ENCODE measurements at regions not wholly inside any gene's neighbourhood (a gene's known extent, or its start where the extent isn't known, plus 50 kb on each side); places are given as distances from the start of the nearest gene placed in this dataset.

DNA sequence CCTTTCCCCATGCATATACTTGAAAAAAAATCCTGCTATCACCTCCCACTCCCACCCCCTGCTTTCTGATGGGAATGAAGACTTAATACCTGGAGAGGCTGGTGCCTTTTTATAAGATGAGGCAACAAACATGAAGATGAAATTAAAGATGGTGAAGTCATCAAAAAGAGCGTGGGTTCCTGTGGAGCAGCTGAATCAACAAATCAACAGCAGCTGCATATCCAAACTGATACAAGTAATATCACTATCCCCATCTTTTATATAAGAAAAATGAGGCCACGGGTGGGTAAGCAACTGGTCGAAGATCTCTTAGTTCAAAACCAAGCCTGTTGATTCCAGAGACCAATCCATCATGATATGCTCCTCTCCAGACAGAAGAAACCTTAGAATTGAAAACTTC, 268.5 kb downstream of the ENC1 start:
- no peak for DNase-seq

- no peak for DNase-seq
These were observed 268.9 kb downstream of the ENC1 start for GRCh38 chr5:74371621-74372020.

GRCh38 chr5:74370168-74370567, 270.4 kb downstream of the ENC1 start:
- no peak for DNase-seq

- no peak for DNase-seq
These were observed 271.4 kb downstream of the ENC1 start for GRCh38 chr5:74369173-74369572.

GRCh38 chr5:74367934-74368333, 272.6 kb downstream of the ENC1 start:
- no peak for DNase-seq

GRCh38 chr5:74367241-74367733, 273.2 kb downstream of the ENC1 start:
- DNase-seq: no peak

DNA sequence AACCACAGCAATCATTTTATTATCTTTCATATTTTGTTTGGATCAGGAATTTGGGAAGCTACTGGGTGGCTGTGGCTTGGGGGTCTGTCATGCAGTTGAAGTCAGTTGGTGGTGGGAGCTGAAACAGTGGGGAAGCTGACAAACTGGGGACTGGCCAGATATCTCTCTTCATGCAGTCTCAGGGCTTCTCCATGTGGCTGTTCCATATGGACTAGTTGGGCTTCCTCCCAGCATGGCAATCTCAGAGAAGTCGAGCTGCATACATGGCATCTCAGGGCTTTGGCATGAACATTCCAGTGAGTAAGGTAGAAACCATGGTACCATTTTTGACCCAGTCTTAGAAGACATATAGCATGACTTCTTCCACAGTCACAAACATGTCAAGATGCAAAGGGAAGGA, 274.8 kb downstream of the ENC1 start:
- DNase-seq: no peak

DNA sequence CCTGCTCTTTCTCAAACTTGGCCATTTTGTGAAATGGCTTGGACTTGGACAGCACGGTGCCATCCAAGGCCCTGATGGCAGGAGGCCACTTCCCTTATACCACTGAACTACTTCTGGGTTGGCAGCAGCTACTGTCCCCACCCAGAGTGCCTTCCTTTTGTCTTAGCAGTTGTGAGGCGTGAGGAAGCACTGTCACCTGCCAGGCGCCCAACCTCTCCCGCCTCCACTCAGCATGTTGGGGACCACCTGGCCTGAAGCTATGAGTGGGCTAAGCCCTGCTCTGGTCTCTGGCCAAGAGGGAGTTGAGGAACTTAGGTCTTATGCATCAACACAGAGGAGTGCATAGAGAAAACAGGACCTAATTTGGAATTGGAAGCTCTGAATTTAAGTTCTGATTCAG, 276.0 kb downstream of the ENC1 start:
- DNase-seq: no peak

DNA sequence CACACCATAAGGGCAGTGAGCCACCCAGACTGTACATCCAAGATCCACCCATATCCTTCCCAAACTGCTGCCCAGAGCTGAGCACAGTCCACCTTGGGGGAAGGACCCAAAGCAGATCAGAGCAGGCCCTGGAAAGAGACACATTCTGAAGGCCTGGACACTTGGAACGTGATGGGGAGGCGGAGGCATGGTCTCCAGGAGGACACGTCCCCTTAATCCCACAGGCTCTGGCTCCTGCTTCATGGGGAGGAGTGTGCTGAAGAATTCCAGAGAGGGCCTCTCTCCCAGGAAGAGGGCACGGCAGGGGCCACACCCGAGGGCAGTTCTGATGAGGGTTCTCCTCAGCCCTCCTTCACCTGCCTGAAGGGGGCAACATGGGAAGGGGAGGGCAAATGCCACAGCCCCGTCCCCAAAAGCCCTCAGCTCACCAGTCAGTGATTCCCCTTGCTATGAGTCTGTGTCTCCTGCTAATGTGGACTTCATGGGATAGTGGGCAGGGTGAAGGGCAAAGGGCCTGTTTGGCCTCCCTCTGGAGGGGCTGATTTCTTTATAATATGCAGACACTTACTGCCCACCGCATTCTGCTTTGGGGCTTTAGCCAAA, 276.8 kb downstream of the ENC1 start:
- no peak for DNase-seq

GRCh38 chr5:74361406-74362358, 278.8 kb downstream of the ENC1 start:
- DNase-seq: no peak

DNA sequence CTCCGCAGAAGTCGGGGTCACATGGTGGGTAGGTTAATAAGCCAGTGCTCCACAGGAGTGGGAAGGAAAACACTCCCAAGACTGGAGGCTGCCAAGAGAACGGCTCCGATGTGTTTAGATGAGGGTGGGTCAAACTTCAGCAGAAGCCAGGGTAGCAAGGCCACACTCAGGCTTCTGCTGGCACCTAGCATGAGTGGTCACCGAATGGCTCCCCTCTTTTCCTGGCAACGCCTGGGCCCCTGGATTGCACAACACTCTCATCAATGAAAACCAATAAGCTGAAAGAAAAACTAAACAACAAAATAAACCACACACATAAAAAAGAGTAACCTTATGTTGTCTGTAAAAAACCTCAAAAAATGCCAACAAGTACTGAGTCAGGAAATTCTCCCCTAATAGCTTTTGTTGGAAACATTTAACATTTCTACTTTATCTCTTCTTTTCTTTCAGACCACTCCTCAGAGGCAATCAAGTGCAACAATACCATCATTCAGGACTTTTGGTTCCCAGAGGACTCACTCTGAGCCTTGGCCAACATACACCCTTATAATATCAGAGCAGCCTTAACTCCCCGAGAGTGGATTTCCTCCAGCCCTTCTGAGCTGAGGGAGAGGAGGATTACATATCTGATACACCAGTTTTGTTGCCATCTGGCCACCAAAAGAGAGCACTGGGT, 279.9 kb downstream of the ENC1 start:
- DNase-seq: no peak

DNA sequence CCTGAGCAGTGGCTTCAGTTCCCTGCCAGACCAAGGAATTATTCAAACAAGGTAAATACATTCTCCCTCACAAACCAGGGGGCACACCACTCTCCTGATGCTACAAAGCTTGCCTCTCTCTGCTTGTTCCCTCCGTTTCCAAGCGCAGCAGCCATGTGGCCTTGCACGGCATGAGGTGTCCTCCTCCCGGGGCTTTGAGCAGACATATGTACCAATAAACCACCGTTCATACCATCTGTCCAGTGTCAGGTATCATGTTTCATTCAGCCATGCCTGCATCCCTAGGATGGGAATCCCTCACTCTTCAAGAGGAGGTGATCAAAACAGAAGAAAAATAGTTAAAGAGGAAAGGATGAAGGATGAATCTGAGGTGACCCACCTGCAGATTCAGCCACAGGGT, 282.7 kb downstream of the ENC1 start:
- no peak for DNase-seq

- no peak for DNase-seq
These were observed 284.4 kb downstream of the ENC1 start for GRCh38 chr5:74356009-74356695.

GRCh38 chr5:74355041-74355824, 285.3 kb downstream of the ENC1 start:
- no peak for DNase-seq

- no peak for DNase-seq
These were observed 288.3 kb downstream of the ENC1 start for GRCh38 chr5:74352256-74352655.

GRCh38 chr5:74342948-74343682, 297.4 kb downstream of the ENC1 start:
- no peak for DNase-seq

DNA sequence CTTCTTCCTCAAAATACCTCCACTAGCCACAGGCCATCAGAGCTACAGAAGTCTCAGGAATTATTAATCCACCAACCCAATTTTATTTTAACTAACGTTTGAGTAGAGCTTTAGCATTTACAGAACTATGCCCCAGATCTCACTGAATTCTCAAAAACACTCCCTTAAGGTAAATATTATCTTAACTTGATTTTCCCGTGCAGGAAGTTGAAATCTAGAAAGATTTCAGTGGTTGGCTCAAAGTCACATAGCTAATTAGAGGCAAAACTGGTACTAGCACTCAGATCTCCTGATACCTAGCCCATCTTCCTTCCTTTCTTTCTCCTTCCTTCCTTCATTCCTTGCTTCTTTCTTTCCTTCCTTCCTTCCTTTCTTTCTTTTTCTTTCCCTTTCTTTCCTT, 298.3 kb downstream of the ENC1 start:
- DNase-seq: no peak

DNA sequence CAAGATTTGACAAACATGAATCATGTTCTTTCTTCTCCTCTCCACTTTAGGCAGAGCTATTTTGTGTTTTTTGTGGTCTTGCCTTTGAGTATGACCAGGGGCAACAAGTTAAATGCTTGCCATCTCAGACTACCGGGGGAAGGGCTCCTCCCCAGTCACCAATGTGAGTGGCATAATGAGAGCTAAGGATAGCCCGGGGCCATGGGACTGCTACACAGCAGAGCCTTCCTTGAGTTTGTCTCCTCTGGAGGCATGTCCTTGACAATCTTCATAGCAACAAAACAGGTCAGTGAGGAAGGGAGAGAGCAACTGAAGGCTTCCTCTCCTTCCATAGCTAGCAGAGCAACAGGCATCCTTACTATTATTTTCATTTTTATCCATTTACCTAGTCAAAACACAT, 299.3 kb downstream of the ENC1 start:
- DNase-seq: no peak

DNA sequence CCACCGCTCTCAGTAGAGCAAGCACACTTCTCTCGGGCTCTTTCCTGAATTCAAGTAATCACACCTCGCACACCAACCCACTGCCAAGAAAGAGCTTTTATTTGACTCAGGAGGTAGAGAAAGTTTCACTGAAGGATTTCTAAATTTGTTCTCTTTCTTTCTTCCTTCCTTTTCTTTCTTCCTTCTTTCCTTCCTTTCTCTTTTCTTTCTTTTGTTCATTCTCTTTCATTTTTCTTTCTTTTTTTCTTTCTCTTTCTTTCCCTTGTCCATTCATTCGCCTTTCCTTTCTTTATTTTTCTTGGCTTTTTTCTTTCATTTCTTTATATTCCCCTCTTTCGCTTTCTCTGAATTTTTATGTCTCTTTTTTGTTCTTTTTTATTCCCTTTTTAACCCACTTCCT, 300.1 kb downstream of the ENC1 start:
- no peak for DNase-seq

DNA sequence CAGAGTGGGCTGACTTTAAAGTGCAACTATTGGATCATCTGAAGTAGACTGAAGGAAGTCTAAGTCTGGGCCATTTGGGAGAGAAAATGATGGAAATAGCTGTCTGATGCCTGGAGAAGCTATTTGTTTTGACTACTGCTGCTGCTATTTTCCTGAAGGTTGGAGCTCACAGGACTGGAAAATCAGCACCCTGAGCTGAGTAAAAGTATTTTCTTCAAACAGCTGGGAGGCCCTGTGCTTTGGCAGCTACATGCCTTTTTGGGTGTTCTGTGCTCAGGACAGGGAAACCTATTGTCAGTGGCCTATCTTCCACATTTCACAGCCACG, 302.6 kb downstream of the ENC1 start:
- DNase-seq: no peak

DNA sequence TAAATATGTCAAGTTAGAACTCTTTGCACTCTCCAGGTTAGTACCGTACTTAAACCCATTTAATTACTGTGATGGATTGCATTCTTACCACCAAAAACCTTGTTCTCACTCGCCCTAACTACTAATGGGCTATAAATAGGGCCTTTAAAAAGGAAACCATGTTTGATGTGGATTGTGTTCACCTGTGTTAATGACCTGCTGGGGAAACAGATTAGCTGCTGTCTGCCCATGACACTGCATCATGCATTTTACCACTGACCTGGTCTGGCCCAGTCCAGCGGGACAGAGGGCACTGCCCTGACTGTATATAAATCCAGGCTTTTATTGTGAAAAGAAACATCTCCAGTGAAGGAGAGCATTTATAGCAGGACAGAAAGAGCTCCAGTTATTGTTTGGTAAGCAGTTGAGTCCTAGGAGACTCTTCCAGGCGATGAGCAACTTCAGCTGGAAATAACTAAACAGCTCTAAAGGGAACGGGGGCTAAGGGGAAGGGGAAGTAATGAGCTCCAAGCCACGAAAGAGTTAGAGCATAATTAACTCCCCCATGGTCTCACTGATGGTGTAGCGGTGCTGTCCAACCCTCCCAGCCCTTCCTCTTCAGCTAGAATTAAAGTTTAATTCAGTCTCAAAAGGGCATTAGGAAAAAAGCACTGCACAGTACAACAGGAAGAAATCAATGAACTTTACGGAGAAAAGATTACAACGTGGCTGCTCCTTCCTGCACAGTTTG, 303.1 kb downstream of the ENC1 start:
- DNase-seq: no peak
